H9 (cell line): ENCODE measurements at regions not wholly inside any gene's neighbourhood (a gene's known extent, or its start where the extent isn't known, plus 50 kb on each side); places are given as distances from the start of the nearest gene placed in this dataset.

Source experiments
- DNase-seq: peaks from one replicate; pipeline ENCODE4 v3.0.0-alpha.2; 2017
- H2AFZ ChIP-seq: one replicate; pipeline ENCODE4 v1.6.1; 2013; ENCODE audit warnings: mild to moderate bottlenecking, low read length, control low read depth, moderate library complexity
- H2AK5ac ChIP-seq: 2 replicates; pipeline ENCODE4 v1.6.1; 2013; ENCODE audit warnings: low read length, control low read depth, mixed read lengths; ENCODE audit not compliant: insufficient read length
- H2BK120ac ChIP-seq: one replicate; pipeline ENCODE4 v1.6.1; 2013; ENCODE audit warnings: low read depth, mild to moderate bottlenecking, low read length, control low read depth, inconsistent platforms; ENCODE audit not compliant: poor library complexity, severe bottlenecking
- H2BK12ac ChIP-seq: 2 replicates; pipeline ENCODE4 v1.6.1; 2013; ENCODE audit warnings: low read length, control low read depth, mixed read lengths, low read depth; ENCODE audit not compliant: insufficient read length
- H2BK15ac ChIP-seq: 2 replicates; pipeline ENCODE4 v1.6.1; 2013; ENCODE audit warnings: low read depth, low read length, control low read depth
- H2BK20ac ChIP-seq: one replicate; pipeline ENCODE4 v1.6.1; 2013; ENCODE audit warnings: low read depth, mild to moderate bottlenecking, low read length, control low read depth, inconsistent platforms; ENCODE audit not compliant: poor library complexity, severe bottlenecking
- H2BK5ac ChIP-seq: 2 replicates; pipeline ENCODE4 v1.6.1; 2013; ENCODE audit warnings: low read length, control low read depth, mixed read lengths; ENCODE audit not compliant: insufficient read length
- H3K14ac ChIP-seq: 2 replicates; pipeline ENCODE4 v1.6.1; 2013; ENCODE audit warnings: low read length, control low read depth; ENCODE audit not compliant: insufficient read depth
- H3K18ac ChIP-seq: 2 replicates; pipeline ENCODE4 v1.6.1; 2013; ENCODE audit warnings: low read depth, mild to moderate bottlenecking, mixed read lengths, low read length, control low read depth; ENCODE audit not compliant: insufficient read length
- H3K23ac ChIP-seq: 2 replicates; pipeline ENCODE4 v1.6.1; 2013; ENCODE audit warnings: low read length, control low read depth, mixed read lengths, low read depth; ENCODE audit not compliant: insufficient read length
- H3K23me2 ChIP-seq: 2 replicates; pipeline ENCODE4 v1.6.1; 2013; ENCODE audit warnings: low read depth, mild to moderate bottlenecking, mixed read lengths, low read length, control low read depth; ENCODE audit not compliant: insufficient read length, poor library complexity, severe bottlenecking
- H3K27ac ChIP-seq: 2 replicates; pipeline ENCODE4 v1.5.1; 2013; ENCODE audit warnings: low read length, control low read depth, mixed read lengths, low read depth; ENCODE audit not compliant: insufficient read length
- H3K27me3 ChIP-seq: 2 replicates; pipeline ENCODE4 v1.6.1; 2013; ENCODE audit warnings: low read length, control low read depth, inconsistent platforms; ENCODE audit not compliant: insufficient read depth
- H3K4ac ChIP-seq: 2 replicates; pipeline ENCODE4 v1.6.1; 2013; ENCODE audit warnings: low read depth, mild to moderate bottlenecking, control low read depth, inconsistent platforms, low read length, moderate library complexity
- H3K4me1 ChIP-seq: 2 replicates; pipeline ENCODE4 v1.6.1; 2013; ENCODE audit warnings: low read length, control low read depth, inconsistent platforms; ENCODE audit not compliant: insufficient read depth
- H3K4me2 ChIP-seq: 2 replicates; pipeline ENCODE4 v1.6.1; 2013; ENCODE audit warnings: low read length, control low read depth, mixed read lengths; ENCODE audit not compliant: insufficient read length, insufficient read depth
- H3K56ac ChIP-seq: 2 replicates; pipeline ENCODE4 v1.6.1; 2013; ENCODE audit warnings: low read depth, mild to moderate bottlenecking, mixed read lengths, low read length, control low read depth; ENCODE audit not compliant: insufficient read length
- H3K79me1 ChIP-seq: 2 replicates; pipeline ENCODE4 v1.6.1; 2013; ENCODE audit warnings: low read depth, mild to moderate bottlenecking, moderate library complexity, low read length, control low read depth, inconsistent platforms; ENCODE audit not compliant: insufficient read depth, poor library complexity, severe bottlenecking
- H3K79me2 ChIP-seq: 2 replicates; pipeline ENCODE4 v1.6.1; 2013; ENCODE audit warnings: low read length, control low read depth, inconsistent platforms; ENCODE audit not compliant: insufficient read depth
- H3K9ac ChIP-seq: 2 replicates; pipeline ENCODE4 v1.6.1; 2013; ENCODE audit warnings: low read length, control low read depth, mixed read lengths; ENCODE audit not compliant: insufficient read length; ENCODE audit errors: extremely low read depth
- H3K9me3 ChIP-seq: one replicate; pipeline ENCODE4 v1.6.1; 2013; ENCODE audit warnings: low read depth, low read length, inconsistent platforms; ENCODE audit not compliant: control insufficient read depth
- H3T11ph ChIP-seq: one replicate; pipeline ENCODE4 v1.6.1; 2013; ENCODE audit warnings: mild to moderate bottlenecking, low read length, control low read depth, inconsistent platforms
- H4K20me1 ChIP-seq: one replicate; pipeline ENCODE4 v1.6.1; 2013; ENCODE audit not compliant: control insufficient read depth, insufficient read length, insufficient read depth
- H4K5ac ChIP-seq: 2 replicates; pipeline ENCODE4 v1.6.1; 2013; ENCODE audit warnings: low read depth, mild to moderate bottlenecking, mixed read lengths, low read length, control low read depth; ENCODE audit not compliant: insufficient read length
- H4K8ac ChIP-seq: replicated peaks from 2 replicates; pipeline ENCODE4 v1.6.1; 2013; ENCODE audit warnings: low read length, control low read depth, mixed read lengths, low read depth; ENCODE audit not compliant: insufficient read length
- H4K91ac ChIP-seq: 2 replicates; pipeline ENCODE4 v1.6.1; 2013; ENCODE audit warnings: low read depth, mild to moderate bottlenecking, moderate library complexity, mixed read lengths, low read length, control low read depth; ENCODE audit not compliant: insufficient read length
- H3K27ac Mint-ChIP-seq, 3 experiments: 2 replicates in 2 of 3; 3 replicates in 1 of 3; pipeline ENCODE4 v1.8.0; 2020 to 2021; ENCODE audit warnings: mixed read lengths in 3 of 3, mild to moderate bottlenecking in 1 of 3, moderate library complexity in 1 of 3
- H3K27me3 Mint-ChIP-seq: 2 replicates; pipeline ENCODE4 v1.8.0; 2021; ENCODE audit warnings: low read depth, mild to moderate bottlenecking, moderate library complexity, mixed read lengths
- H3K36me3 Mint-ChIP-seq, 3 experiments: 2 replicates in 2 of 3; 3 replicates in 1 of 3; pipeline ENCODE4 v1.8.0; 2020 to 2021; ENCODE audit warnings: low read depth in 3 of 3, mixed read lengths in 3 of 3; ENCODE audit not compliant: insufficient read depth in 1 of 3
- H3K4me1 Mint-ChIP-seq, 2 experiments: 2 replicates each; pipeline ENCODE4 v1.8.0; 2020; ENCODE audit warnings: mixed read lengths in 2 of 2
- H3K4me3 Mint-ChIP-seq, 2 experiments: 2 replicates in 1 of 2; 3 replicates in 1 of 2; pipeline ENCODE4 v1.8.0; 2020 to 2021; ENCODE audit warnings: mild to moderate bottlenecking in 2 of 2, mixed read lengths in 2 of 2, moderate library complexity in 1 of 2
- H3K9me3 Mint-ChIP-seq, 2 experiments: 2 replicates in 1 of 2; 3 replicates in 1 of 2; pipeline ENCODE4 v1.8.0; 2020; ENCODE audit warnings: mild to moderate bottlenecking in 2 of 2, mixed read lengths in 2 of 2, moderate library complexity in 1 of 2
- WGBS: extraction: QIAGEN DNeasy Blood & Tissue Kit; methylation state at CpG from one replicate; pipeline ENCODE4 v1.1.7; 2013; ENCODE audit warnings: missing lambda C conversion rate, low lambda C conversion rate, mixed read lengths; ENCODE audit not compliant: insufficient read length; ENCODE audit errors: extremely low coverage; 5-methylcytosine and 5-hydroxymethylcytosine counted together
- TF ChIP-seq, protein P1 (sequence below): fragments of 200-600 bp; sonication (generic); conservative IDR thresholded peaks from 3 replicates; pipeline ENCODE4 v1.8.0; 2021; ENCODE audit warnings: antibody characterized with exemption, mild to moderate bottlenecking

DNA sequence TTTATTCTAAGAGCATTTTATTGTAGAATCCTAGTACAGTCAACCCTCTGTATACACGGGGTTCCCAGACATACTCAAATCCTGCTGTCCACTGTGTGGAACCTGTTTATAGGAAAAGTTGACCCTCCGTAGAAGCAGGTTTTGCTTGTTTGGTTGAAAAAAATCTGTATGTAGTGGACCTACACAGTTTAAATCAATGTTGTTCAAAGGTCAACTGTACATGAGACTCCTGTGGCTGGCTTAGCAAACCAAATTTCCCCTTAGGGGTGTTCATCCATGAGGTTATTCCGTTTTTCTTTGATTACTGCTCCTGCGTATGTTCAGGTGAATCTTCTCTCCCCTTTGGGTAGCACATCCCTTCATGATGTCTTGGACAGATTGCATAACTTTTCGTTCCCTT, 387.0 kb upstream of the ZFP64 start:
- Mint-ChIP-seq H3K4me3 (no peak overlapping the region), H3K36me3 (peaks cover 0 to 10% (median 4%) of the 10 kb centered on the region in 3 experiments; a peak in 6 of 7 replicates), H3K4me1 (no peaks in the 10 kb centered on the region), H3K27ac (no peak overlapping the region), H3K27me3 (no peaks in the 10 kb centered on the region; the same call in 1 of the 2 replicates), H3K9me3 (peaks cover 10 to 16% of the 10 kb centered on the region in 2 experiments)
- no peak overlapping the region for H4K8ac ChIP-seq
- no peak overlapping the region for H3K23ac ChIP-seq
- H4K91ac ChIP-seq: no peak overlapping the region
- no peak overlapping the region for H2BK12ac ChIP-seq
- no peak overlapping the region for H3K56ac ChIP-seq
- H3K27me3 ChIP-seq: no peaks in the 10 kb centered on the region
- no peaks in the 10 kb centered on the region for H4K20me1 ChIP-seq
- H3K23me2 ChIP-seq: no peaks in the 10 kb centered on the region
- no peak overlapping the region for H3T11ph ChIP-seq
- no peak overlapping the region for H2AK5ac ChIP-seq
- H3K14ac ChIP-seq: no peak overlapping the region
- H3K9ac ChIP-seq: no peak overlapping the region
- H3K9me3 ChIP-seq: no peaks in the 10 kb centered on the region
- no peak overlapping the region for H3K4ac ChIP-seq
- no peak overlapping the region for H2BK15ac ChIP-seq
- no peak overlapping the region for H2BK120ac ChIP-seq
- WGBS: no CpG with 5 or more reads among the region's 5 CpGs
- no peak overlapping the region for H2BK20ac ChIP-seq
- H3K79me2 ChIP-seq: no peaks in the 10 kb centered on the region
- no peak for DNase-seq
- H3K27ac ChIP-seq: no peak overlapping the region
- no peak overlapping the region for H2BK5ac ChIP-seq
- TF ChIP-seq, protein P1, sequence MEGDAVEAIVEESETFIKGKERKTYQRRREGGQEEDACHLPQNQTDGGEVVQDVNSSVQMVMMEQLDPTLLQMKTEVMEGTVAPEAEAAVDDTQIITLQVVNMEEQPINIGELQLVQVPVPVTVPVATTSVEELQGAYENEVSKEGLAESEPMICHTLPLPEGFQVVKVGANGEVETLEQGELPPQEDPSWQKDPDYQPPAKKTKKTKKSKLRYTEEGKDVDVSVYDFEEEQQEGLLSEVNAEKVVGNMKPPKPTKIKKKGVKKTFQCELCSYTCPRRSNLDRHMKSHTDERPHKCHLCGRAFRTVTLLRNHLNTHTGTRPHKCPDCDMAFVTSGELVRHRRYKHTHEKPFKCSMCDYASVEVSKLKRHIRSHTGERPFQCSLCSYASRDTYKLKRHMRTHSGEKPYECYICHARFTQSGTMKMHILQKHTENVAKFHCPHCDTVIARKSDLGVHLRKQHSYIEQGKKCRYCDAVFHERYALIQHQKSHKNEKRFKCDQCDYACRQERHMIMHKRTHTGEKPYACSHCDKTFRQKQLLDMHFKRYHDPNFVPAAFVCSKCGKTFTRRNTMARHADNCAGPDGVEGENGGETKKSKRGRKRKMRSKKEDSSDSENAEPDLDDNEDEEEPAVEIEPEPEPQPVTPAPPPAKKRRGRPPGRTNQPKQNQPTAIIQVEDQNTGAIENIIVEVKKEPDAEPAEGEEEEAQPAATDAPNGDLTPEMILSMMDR: no peak
- no peak overlapping the region for H2AFZ ChIP-seq
- H3K4me2 ChIP-seq: no peak overlapping the region
- H4K5ac ChIP-seq: no peak overlapping the region
- H3K79me1 ChIP-seq: no peaks in the 10 kb centered on the region
- no peaks in the 10 kb centered on the region for H3K4me1 ChIP-seq
- no peak overlapping the region for H3K18ac ChIP-seq
